Neural cell (in vitro differentiated cells): ENCODE measurements at regions not wholly inside any gene's neighbourhood (a gene's known extent, or its start where the extent isn't known, plus 50 kb on each side); places are given as distances from the start of the nearest gene placed in this dataset.

Experiments used
- H2AFZ ChIP-seq: fragments of 200-600, 300-800 bp; sonication (generic), shearing (Covaris generic); 2 replicates; pipeline ENCODE4 v1.6.0; 2014; ENCODE audit warnings: low read depth, mild to moderate bottlenecking, antibody characterized with exemption, low read length, moderate library complexity
- H3F3A ChIP-seq: fragments of 200-600 bp; shearing (Covaris generic); 2 replicates; pipeline ENCODE4 v1.6.1; 2016; ENCODE audit warnings: mild to moderate bottlenecking, moderate library complexity, mixed read lengths, antibody characterized with exemption, low read length; ENCODE audit not compliant: insufficient read depth, poor library complexity, severe bottlenecking
- H3K27ac ChIP-seq: fragments of 200-600, 300-800 bp; sonication (generic), shearing (Covaris generic); 2 replicates; pipeline ENCODE4 v1.5.1; 2014; ENCODE audit warnings: mild to moderate bottlenecking, low read length, moderate library complexity
- H3K27me3 ChIP-seq: fragments of 300-800, 200-600 bp; sonication (generic), shearing (Covaris generic); 2 replicates; pipeline ENCODE4 v1.6.0; 2014; ENCODE audit warnings: mild to moderate bottlenecking, low read depth, low read length, moderate library complexity; ENCODE audit not compliant: insufficient read depth
- H3K36me3 ChIP-seq: fragments of 300-800, 200-600 bp; sonication (generic), shearing (Covaris generic); 2 replicates; pipeline ENCODE4 v1.5.1; 2014; ENCODE audit warnings: mild to moderate bottlenecking, antibody characterized with exemption, low read length, moderate library complexity; ENCODE audit not compliant: insufficient read depth
- H3K4me2 ChIP-seq: fragments of 300-800, 200-600 bp; sonication (generic), shearing (Covaris generic); 2 replicates; pipeline ENCODE4 v1.6.0; 2014; ENCODE audit warnings: mild to moderate bottlenecking, low read length
- H3K4me3 ChIP-seq: fragments of 300-800, 200-600 bp; sonication (generic), shearing (Covaris generic); 2 replicates; pipeline ENCODE4 v1.5.1; 2014; ENCODE audit warnings: mild to moderate bottlenecking, low read length, moderate library complexity
- H3K79me2 ChIP-seq: fragments of 200-600 bp; shearing (Covaris generic); replicated peaks from 2 replicates; pipeline ENCODE4 v1.6.0; 2014; ENCODE audit warnings: mild to moderate bottlenecking, low read length, moderate library complexity; ENCODE audit not compliant: insufficient read depth
- H3K9ac ChIP-seq: fragments of 300-800, 200-600 bp; sonication (generic), shearing (Covaris generic); 2 replicates; pipeline ENCODE4 v1.6.1; 2016; ENCODE audit warnings: mild to moderate bottlenecking, low read length, mixed read lengths
- H3K9me2 ChIP-seq: fragments of 200-600 bp; shearing (Covaris generic); 2 replicates; pipeline ENCODE4 v1.6.1; 2016; ENCODE audit warnings: mild to moderate bottlenecking, low read length, mixed read lengths; ENCODE audit not compliant: insufficient read depth
- H3K9me3 ChIP-seq: fragments of 200-600, 300-800 bp; sonication (generic), shearing (Covaris generic); 2 replicates; pipeline ENCODE4 v1.6.1; 2016; ENCODE audit warnings: mild to moderate bottlenecking, mixed run types, low read length, moderate library complexity, mixed read lengths
- H4K20me1 ChIP-seq: fragments of 200-600 bp; shearing (Covaris generic); 2 replicates; pipeline ENCODE4 v1.6.1; 2016; ENCODE audit warnings: mild to moderate bottlenecking, mixed run types; ENCODE audit not compliant: insufficient read depth
- EP300 ChIP-seq: fragments of 450-650 bp; conservative IDR thresholded peaks from 2 replicates; pipeline ENCODE4 v1.6.1; 2014; ENCODE audit warnings: antibody characterized with exemption, mild to moderate bottlenecking, moderate library complexity; ENCODE audit not compliant: poor library complexity, severe bottlenecking
- EZH2 ChIP-seq: fragments of 200-600, 300-800 bp; shearing (Covaris generic), sonication (generic); IDR thresholded peaks from 2 replicates; pipeline ENCODE4 v1.6.1; 2014; ENCODE audit warnings: antibody characterized with exemption, low read length, borderline replicate concordance, mild to moderate bottlenecking; ENCODE audit not compliant: insufficient read depth, poor library complexity, severe bottlenecking
- MXI1 ChIP-seq: fragments of 450-650 bp; conservative IDR thresholded peaks from 2 replicates; pipeline ENCODE4 v1.6.1; 2014; ENCODE audit warnings: antibody characterized with exemption, mild to moderate bottlenecking; ENCODE audit not compliant: poor library complexity, severe bottlenecking
- POLR2AphosphoS5 ChIP-seq: IDR thresholded peaks from 2 replicates; pipeline ENCODE4 v1.6.1; 2012
- RAD21 ChIP-seq: fragments of 450-650 bp; conservative IDR thresholded peaks from 2 replicates; pipeline ENCODE4 v1.6.1; 2014; ENCODE audit warnings: antibody characterized with exemption, mild to moderate bottlenecking, moderate library complexity
- SMC3 ChIP-seq: fragments of 450-650 bp; conservative IDR thresholded peaks from 2 replicates; pipeline ENCODE4 v1.6.1; 2014; ENCODE audit warnings: antibody characterized with exemption, mild to moderate bottlenecking, moderate library complexity; ENCODE audit not compliant: poor library complexity
- TAF1 ChIP-seq: IDR thresholded peaks from 2 replicates; pipeline ENCODE4 v1.6.1; 2012; ENCODE audit warnings: low read depth
- TF ChIP-seq, protein P1 (sequence below): IDR thresholded peaks from 2 replicates; pipeline ENCODE4 v1.6.1; 2012; ENCODE audit warnings: borderline replicate concordance
- TF ChIP-seq, protein P2 (sequence below): fragments of 450-650 bp; IDR thresholded peaks from 2 replicates; pipeline ENCODE4 v1.5.1; 2014; ENCODE audit warnings: antibody characterized with exemption, mild to moderate bottlenecking, moderate library complexity; ENCODE audit not compliant: poor library complexity, severe bottlenecking

DNA sequence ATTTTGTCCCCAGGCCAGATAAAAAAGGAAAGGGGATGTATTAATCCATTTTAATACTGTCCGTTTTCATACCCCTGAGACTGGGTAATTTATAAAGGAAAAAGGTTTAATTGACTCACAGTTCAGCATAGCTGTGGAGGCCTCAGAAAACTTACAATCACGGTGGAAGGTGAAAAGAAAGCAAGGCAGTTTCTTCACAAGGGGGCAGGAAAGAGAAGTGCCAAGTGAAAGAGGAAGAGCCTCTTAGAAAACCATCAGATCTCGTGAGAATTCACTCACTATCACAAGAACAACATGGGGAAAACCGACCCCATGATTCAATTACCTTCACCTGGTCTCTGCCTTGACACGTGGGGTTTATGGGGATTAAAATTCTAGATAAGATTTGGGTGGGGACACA, 152.5 kb downstream of the IBTK start:
- no peak overlapping the region for H3K27ac ChIP-seq
- TF ChIP-seq, protein P1, sequence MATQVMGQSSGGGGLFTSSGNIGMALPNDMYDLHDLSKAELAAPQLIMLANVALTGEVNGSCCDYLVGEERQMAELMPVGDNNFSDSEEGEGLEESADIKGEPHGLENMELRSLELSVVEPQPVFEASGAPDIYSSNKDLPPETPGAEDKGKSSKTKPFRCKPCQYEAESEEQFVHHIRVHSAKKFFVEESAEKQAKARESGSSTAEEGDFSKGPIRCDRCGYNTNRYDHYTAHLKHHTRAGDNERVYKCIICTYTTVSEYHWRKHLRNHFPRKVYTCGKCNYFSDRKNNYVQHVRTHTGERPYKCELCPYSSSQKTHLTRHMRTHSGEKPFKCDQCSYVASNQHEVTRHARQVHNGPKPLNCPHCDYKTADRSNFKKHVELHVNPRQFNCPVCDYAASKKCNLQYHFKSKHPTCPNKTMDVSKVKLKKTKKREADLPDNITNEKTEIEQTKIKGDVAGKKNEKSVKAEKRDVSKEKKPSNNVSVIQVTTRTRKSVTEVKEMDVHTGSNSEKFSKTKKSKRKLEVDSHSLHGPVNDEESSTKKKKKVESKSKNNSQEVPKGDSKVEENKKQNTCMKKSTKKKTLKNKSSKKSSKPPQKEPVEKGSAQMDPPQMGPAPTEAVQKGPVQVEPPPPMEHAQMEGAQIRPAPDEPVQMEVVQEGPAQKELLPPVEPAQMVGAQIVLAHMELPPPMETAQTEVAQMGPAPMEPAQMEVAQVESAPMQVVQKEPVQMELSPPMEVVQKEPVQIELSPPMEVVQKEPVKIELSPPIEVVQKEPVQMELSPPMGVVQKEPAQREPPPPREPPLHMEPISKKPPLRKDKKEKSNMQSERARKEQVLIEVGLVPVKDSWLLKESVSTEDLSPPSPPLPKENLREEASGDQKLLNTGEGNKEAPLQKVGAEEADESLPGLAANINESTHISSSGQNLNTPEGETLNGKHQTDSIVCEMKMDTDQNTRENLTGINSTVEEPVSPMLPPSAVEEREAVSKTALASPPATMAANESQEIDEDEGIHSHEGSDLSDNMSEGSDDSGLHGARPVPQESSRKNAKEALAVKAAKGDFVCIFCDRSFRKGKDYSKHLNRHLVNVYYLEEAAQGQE, result no peak
- TF ChIP-seq MXI1 (no peak), EP300 (no peak), SMC3 (no peak), POLR2AphosphoS5 (no peak), TAF1 (no peak), EZH2 (no peak), RAD21 (no peak)
- TF ChIP-seq, protein P2, sequence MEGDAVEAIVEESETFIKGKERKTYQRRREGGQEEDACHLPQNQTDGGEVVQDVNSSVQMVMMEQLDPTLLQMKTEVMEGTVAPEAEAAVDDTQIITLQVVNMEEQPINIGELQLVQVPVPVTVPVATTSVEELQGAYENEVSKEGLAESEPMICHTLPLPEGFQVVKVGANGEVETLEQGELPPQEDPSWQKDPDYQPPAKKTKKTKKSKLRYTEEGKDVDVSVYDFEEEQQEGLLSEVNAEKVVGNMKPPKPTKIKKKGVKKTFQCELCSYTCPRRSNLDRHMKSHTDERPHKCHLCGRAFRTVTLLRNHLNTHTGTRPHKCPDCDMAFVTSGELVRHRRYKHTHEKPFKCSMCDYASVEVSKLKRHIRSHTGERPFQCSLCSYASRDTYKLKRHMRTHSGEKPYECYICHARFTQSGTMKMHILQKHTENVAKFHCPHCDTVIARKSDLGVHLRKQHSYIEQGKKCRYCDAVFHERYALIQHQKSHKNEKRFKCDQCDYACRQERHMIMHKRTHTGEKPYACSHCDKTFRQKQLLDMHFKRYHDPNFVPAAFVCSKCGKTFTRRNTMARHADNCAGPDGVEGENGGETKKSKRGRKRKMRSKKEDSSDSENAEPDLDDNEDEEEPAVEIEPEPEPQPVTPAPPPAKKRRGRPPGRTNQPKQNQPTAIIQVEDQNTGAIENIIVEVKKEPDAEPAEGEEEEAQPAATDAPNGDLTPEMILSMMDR, result no peak
- no peak overlapping the region for H3K4me3 ChIP-seq
- H3K9me3 ChIP-seq, result no peaks in the 10 kb centered on the region
- no peaks in the 10 kb centered on the region for H4K20me1 ChIP-seq
- H3K27me3 ChIP-seq, result no peaks in the 10 kb centered on the region
- H3F3A ChIP-seq, result no peaks in the 10 kb centered on the region
- H3K79me2 ChIP-seq, result no peaks in the 10 kb centered on the region
- H3K9ac ChIP-seq, result no peak overlapping the region
- no peaks in the 10 kb centered on the region for H3K36me3 ChIP-seq
- no peak overlapping the region for H3K4me2 ChIP-seq
- no peak overlapping the region for H2AFZ ChIP-seq
- no peaks in the 10 kb centered on the region for H3K9me2 ChIP-seq

DNA sequence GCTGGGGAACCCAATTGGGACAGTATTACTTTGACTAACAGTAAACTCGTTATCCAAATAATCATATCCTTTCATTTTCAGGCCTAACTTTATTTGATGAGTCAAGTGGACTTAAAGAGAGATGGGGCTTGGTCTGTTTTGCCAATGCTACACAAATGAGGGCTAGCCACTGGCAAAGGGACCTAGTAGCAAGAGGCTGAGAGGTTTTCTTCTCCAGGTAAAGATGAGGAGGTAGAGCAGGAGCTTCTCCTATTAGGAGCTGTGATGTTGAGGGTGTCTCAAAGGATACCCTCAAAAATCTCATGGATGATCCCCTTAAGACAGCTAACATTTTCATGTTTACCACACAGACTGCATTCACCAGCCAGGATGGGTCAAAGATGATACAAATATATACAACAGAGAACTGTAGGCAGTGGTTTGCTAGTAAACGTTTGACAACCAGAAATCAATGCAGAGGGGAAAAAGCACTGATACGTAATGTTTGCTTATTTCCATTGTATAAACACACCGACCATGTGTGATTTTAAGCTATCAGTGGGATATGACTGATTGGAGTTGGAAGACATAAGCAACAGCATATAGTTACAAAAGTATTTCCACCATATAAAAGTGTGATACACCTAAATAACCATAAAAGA, 153.3 kb downstream of the IBTK start:
- Histone ChIP-seq H3K79me2 (no peaks in the 10 kb centered on the region), H2AFZ (no peak overlapping the region), H3K4me2 (no peak overlapping the region), H3K9me2 (no peaks in the 10 kb centered on the region), H3K27me3 (no peaks in the 10 kb centered on the region), H4K20me1 (no peaks in the 10 kb centered on the region), H3K9me3 (no peaks in the 10 kb centered on the region), H3K36me3 (no peaks in the 10 kb centered on the region), H3F3A (no peaks in the 10 kb centered on the region), H3K27ac (no peak overlapping the region), H3K4me3 (no peak overlapping the region), H3K9ac (no peak overlapping the region)
- no peak for TF ChIP-seq MXI1
